ENCODE measurements at regions not wholly inside any gene's neighbourhood (a gene's known extent, or its start where the extent isn't known, plus 50 kb on each side); places are given as distances from the start of the nearest gene placed in this dataset.

DNA sequence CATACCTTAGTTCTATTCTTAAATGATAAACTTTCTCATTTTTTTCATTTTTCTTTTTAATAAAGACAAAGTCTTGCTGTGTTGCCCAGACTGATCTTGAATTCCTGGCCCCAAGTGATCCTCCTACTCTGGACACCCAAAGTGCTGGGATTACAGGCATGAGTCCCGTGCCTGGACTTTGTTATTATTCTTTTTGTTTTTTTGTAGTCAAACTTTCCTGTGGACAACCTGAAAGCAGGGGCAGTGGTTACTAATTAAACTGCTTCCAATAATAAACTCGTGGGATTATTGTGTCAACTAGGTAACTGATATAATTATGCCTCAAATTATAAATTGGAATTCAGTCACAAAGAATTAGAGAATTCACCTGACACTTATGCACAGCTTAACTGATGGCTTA is 107.8 kb upstream of the RAPGEF2 start:
- POLR2A ChIA-PET: no interaction called here

DNA sequence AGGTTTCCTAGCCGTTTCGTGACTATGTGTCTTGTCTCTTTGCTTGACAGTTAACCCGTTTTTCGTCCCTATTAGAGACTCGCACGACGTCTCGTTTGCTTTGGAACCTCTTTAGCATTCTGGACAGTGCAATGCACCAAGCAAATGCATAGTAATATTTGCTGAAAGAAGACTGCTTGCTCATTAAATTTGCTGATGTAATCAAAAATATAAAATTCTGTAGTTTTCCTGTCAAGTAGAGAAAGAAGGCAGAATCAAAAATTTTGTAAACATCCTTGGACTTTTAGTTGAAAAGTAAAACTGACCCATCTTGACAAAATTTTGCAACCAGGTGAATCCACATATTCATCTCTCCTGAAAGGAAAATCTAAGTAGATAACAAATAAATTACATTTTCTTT is 106.9 kb upstream of the RAPGEF2 start:
- Mint-ChIP-seq H3K36me3 (no peaks in the 10 kb centered on the region), H3K4me1 (no peaks in the 10 kb centered on the region), H3K9me3 (no peaks in the 10 kb centered on the region), H3K27ac (no peak overlapping the region), H3K4me3 (no peak overlapping the region), H3K27me3 (peaks cover 0 to 4% of the 10 kb centered on the region in 2 donors)
- H3K27me3 ChIP-seq (replicated peaks in 1 of 2; ENCODE audit: control insufficient read depth in 2 of 2, extremely low read depth in 1 of 2, insufficient read depth in 2 of 2, low read length in 1 of 2): no peaks in the 10 kb centered on the region
- no peaks in the 10 kb centered on the region for H3K4me1 ChIP-seq (ENCODE audit: control insufficient read depth in 1 of 2, extremely low read depth in 1 of 2, insufficient read depth in 2 of 2, low read length in 2 of 2)
- no peaks in the 10 kb centered on the region for H3K9me3 ChIP-seq
- no peaks in the 10 kb centered on the region for H3K36me3 ChIP-seq (ENCODE audit: control insufficient read depth in 2 of 2, extremely low read depth in 1 of 2, insufficient read depth in 1 of 2, low read length in 1 of 2)
- no peak overlapping the region for H3K4me3 ChIP-seq (ENCODE audit: control insufficient read depth in 1 of 2, extremely low read depth in 1 of 2, low read length in 1 of 2)
- 94% methylated on average over 5 of the region's 8 CpGs for WGBS (ENCODE audit: insufficient coverage)
- CTCF ChIA-PET: no interaction called here
- POLR2A ChIA-PET: no interaction called here
- ATAC-seq (replicated peaks in 1 of 4) (no peak), DNase-seq (no peak)
- H3K27ac ChIP-seq (ENCODE audit: low read length): no peak overlapping the region

More for the DNA sequence above, 107.8 kb upstream of the RAPGEF2 start:
- WGBS (ENCODE audit: insufficient coverage): no CpG with 5 or more reads among the region's 2 CpGs
- Histone ChIP-seq H3K4me1 (ENCODE audit: control insufficient read depth in 1 of 2, extremely low read depth in 1 of 2, insufficient read depth in 2 of 2, low read length in 2 of 2) (no peaks in the 10 kb centered on the region), H3K27ac (ENCODE audit: low read length) (no peak overlapping the region), H3K9me3 (no peaks in the 10 kb centered on the region), H3K36me3 (ENCODE audit: control insufficient read depth in 2 of 2, extremely low read depth in 1 of 2, insufficient read depth in 1 of 2, low read length in 1 of 2) (no peaks in the 10 kb centered on the region), H3K27me3 (replicated peaks in 1 of 2; ENCODE audit: control insufficient read depth in 2 of 2, extremely low read depth in 1 of 2, insufficient read depth in 2 of 2, low read length in 1 of 2) (no peaks in the 10 kb centered on the region), H3K4me3 (ENCODE audit: control insufficient read depth in 1 of 2, extremely low read depth in 1 of 2, low read length in 1 of 2) (no peak overlapping the region)
- Mint-ChIP-seq H3K9me3 (peaks cover 0 to 3% (median 0%) of the 10 kb centered on the region in 3 donors), H3K36me3 (no peaks in the 10 kb centered on the region), H3K4me3 (no peak overlapping the region), H3K4me1 (no peaks in the 10 kb centered on the region), H3K27ac (no peak overlapping the region), H3K27me3 (peaks cover 0 to 4% of the 10 kb centered on the region in 2 donors)
- CTCF ChIA-PET: no interaction called here
- DNase-seq (no peak), ATAC-seq (replicated peaks in 1 of 4) (no peak)

DNA sequence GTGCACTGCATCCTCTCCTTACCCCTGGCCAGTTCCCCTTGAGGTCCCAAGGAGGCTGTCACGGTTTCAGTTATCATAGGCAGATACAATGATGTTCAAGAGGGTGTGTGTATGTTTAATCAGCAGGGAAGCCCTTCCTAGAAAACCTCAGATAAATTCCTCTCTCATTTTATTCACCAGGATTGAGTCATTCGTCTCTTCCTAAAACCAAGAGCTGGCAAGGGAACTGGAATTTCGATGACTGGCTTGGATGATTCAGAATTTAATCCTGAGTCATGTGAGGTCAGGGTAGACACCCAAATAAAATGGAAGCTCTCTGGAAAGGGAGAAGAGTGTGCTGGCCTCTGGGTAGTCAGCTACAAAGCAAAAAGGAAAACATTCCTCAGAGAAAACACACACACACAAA is 106.2 kb upstream of the RAPGEF2 start:
- Histone ChIP-seq H3K27me3 (replicated peaks in 1 of 2; ENCODE audit: control insufficient read depth in 2 of 2, extremely low read depth in 1 of 2, insufficient read depth in 2 of 2, low read length in 1 of 2) (no peaks in the 10 kb centered on the region), H3K27ac (ENCODE audit: low read length) (no peak overlapping the region), H3K9me3 (no peaks in the 10 kb centered on the region), H3K36me3 (ENCODE audit: control insufficient read depth in 2 of 2, extremely low read depth in 1 of 2, insufficient read depth in 1 of 2, low read length in 1 of 2) (no peaks in the 10 kb centered on the region), H3K4me1 (ENCODE audit: control insufficient read depth in 1 of 2, extremely low read depth in 1 of 2, insufficient read depth in 2 of 2, low read length in 2 of 2) (no peaks in the 10 kb centered on the region), H3K4me3 (ENCODE audit: control insufficient read depth in 1 of 2, extremely low read depth in 1 of 2, low read length in 1 of 2) (no peak overlapping the region)
- Mint-ChIP-seq H3K4me1 (no peaks in the 10 kb centered on the region), H3K9me3 (no peaks in the 10 kb centered on the region), H3K4me3 (no peak overlapping the region), H3K27ac (no peak overlapping the region), H3K27me3 (peaks cover 0 to 7% of the 10 kb centered on the region in 2 donors), H3K36me3 (no peaks in the 10 kb centered on the region)
- ChIA-PET CTCF (no interaction called here), POLR2A (no interaction called here)
- DNase-seq: no peak
- WGBS (ENCODE audit: insufficient coverage): no CpG with 5 or more reads among the region's 3 CpGs
- no peak for ATAC-seq (replicated peaks in 1 of 4)

DNA sequence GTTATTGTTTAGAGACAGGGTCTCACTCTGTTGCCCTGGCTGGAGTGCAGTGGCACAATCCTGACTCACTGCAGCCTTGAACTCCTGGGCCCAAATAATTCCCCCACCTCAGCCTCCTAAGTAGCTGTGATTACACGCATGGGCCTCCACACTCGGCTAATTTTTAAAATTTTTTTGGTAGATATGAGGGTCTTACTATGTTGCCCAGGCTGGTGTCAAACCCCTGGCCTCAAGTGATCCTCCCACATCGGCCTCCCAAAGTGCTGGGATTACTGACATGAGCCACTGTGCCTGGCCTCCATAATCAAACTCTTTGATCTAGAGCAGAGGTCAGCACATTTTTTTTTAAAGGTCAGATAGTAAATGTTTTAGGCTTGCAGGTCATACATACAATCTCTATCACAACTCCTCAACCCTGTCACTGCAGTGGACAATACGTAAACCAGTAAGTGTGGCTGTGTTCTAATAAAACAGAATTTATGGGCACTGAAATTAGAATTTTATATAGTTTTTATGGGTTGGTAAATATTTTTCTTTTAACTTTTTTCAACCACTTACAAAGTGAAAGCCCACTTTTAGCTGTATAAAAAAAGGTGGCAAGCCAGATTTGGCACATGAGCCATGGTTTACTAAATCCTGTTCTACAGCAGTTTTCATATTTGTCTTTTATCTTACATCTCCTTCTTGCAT is 105.1 kb upstream of the RAPGEF2 start:
- H3K36me3 Mint-ChIP-seq: no peaks in the 10 kb centered on the region
- WGBS (ENCODE audit: insufficient coverage): no CpG with 5 or more reads among the region's 4 CpGs
- Histone ChIP-seq H3K4me1 (ENCODE audit: control insufficient read depth in 1 of 2, extremely low read depth in 1 of 2, insufficient read depth in 2 of 2, low read length in 2 of 2) (no peaks in the 10 kb centered on the region), H3K36me3 (ENCODE audit: control insufficient read depth in 2 of 2, extremely low read depth in 1 of 2, insufficient read depth in 1 of 2, low read length in 1 of 2) (no peaks in the 10 kb centered on the region), H3K27me3 (replicated peaks in 1 of 2; ENCODE audit: control insufficient read depth in 2 of 2, extremely low read depth in 1 of 2, insufficient read depth in 2 of 2, low read length in 1 of 2) (no peaks in the 10 kb centered on the region), H3K9me3 (no peaks in the 10 kb centered on the region), H3K27ac (ENCODE audit: low read length) (no peak overlapping the region), H3K4me3 (ENCODE audit: control insufficient read depth in 1 of 2, extremely low read depth in 1 of 2, low read length in 1 of 2) (no peak overlapping the region)
- POLR2A ChIA-PET: no interaction called here
- ATAC-seq (replicated peaks in 1 of 4) (no peak), DNase-seq (no peak)
- no peak overlapping the region for H3K27ac Mint-ChIP-seq
- CTCF ChIA-PET: interaction anchor here in 1 of 2 donors (0.5 to 0.6 kb wide), 2 partner anchors 20 to 21 kb away, joined by 4 to 7 read pairs; no protein-coding TSS in a partner anchor
- H3K27me3 Mint-ChIP-seq: peaks cover under 1 to 7% of the 10 kb centered on the region in 2 donors
- H3K9me3 Mint-ChIP-seq: no peaks in the 10 kb centered on the region
- no peak overlapping the region for H3K4me3 Mint-ChIP-seq
- no peaks in the 10 kb centered on the region for H3K4me1 Mint-ChIP-seq

DNA sequence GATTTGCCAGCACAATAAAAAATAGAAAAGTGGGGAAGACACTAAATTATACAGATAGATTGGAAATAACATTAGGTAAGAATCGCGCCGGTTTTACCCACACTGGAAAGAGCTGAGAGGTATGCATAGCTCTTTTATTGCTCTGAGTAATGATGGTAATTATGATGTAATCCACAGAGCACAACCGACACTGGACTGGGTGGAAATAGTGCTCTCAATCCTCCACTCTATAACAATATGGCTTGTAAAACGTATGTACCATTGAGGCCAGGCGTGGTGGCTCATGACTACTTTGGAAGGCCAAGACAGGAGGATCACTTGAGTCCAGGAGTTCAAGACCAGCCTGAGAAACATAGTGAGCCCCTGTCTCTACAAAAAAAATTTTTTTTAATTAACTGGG is 104.3 kb upstream of the RAPGEF2 start:
- CTCF ChIA-PET: no interaction called here

DNA sequence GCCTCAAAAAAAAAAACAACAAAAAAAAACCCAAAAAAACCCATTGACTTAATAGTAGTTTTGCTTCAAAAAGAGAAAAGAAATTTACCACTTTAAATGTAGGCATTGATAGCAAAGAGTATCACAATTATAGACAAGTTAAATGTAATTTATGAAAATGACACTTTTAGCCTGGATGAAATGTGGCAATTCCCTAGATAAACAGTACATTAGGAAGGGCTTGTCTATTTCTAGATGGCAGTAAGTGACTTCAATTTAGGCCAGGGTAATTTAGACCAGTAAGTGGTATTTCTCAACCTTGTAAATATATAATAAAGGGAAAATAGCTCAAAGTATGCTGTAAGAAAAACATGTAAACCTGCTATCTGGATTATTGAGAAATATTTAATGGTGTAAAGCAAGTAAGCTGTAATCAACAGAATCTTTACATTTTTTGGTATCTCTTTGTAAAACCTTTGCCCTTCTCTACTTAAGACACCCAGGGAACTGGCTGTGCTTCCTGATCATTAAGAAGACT is 103.7 kb upstream of the RAPGEF2 start:
- Histone ChIP-seq H3K4me3 (ENCODE audit: control insufficient read depth in 1 of 2, extremely low read depth in 1 of 2, low read length in 1 of 2) (no peak overlapping the region), H3K36me3 (ENCODE audit: control insufficient read depth in 2 of 2, extremely low read depth in 1 of 2, insufficient read depth in 1 of 2, low read length in 1 of 2) (no peaks in the 10 kb centered on the region), H3K27me3 (replicated peaks in 1 of 2; ENCODE audit: control insufficient read depth in 2 of 2, extremely low read depth in 1 of 2, insufficient read depth in 2 of 2, low read length in 1 of 2) (no peaks in the 10 kb centered on the region), H3K9me3 (no peaks in the 10 kb centered on the region), H3K27ac (ENCODE audit: low read length) (no peak overlapping the region), H3K4me1 (ENCODE audit: control insufficient read depth in 1 of 2, extremely low read depth in 1 of 2, insufficient read depth in 2 of 2, low read length in 2 of 2) (no peaks in the 10 kb centered on the region)
- DNase-seq: no peak
- no peaks in the 10 kb centered on the region for H3K36me3 Mint-ChIP-seq
- ChIA-PET POLR2A (no interaction called here), CTCF (no interaction called here)
- no peaks in the 10 kb centered on the region for H3K4me1 Mint-ChIP-seq
- no peak for ATAC-seq (replicated peaks in 1 of 4)
- H3K27ac Mint-ChIP-seq: no peak overlapping the region
- peaks cover 6 to 11% of the 10 kb centered on the region in 2 donors for H3K27me3 Mint-ChIP-seq
- no peaks in the 10 kb centered on the region for H3K9me3 Mint-ChIP-seq
- H3K4me3 Mint-ChIP-seq: no peak overlapping the region

More for the DNA sequence above, 104.3 kb upstream of the RAPGEF2 start:
- no CpG with 5 or more reads among the region's 6 CpGs for WGBS (ENCODE audit: insufficient coverage)
- no peak overlapping the region for H3K4me3 Mint-ChIP-seq
- Histone ChIP-seq H3K36me3 (ENCODE audit: control insufficient read depth in 2 of 2, extremely low read depth in 1 of 2, insufficient read depth in 1 of 2, low read length in 1 of 2) (no peaks in the 10 kb centered on the region), H3K4me1 (ENCODE audit: control insufficient read depth in 1 of 2, extremely low read depth in 1 of 2, insufficient read depth in 2 of 2, low read length in 2 of 2) (no peaks in the 10 kb centered on the region), H3K4me3 (ENCODE audit: control insufficient read depth in 1 of 2, extremely low read depth in 1 of 2, low read length in 1 of 2) (no peak overlapping the region), H3K27ac (ENCODE audit: low read length) (no peak overlapping the region), H3K9me3 (no peaks in the 10 kb centered on the region), H3K27me3 (replicated peaks in 1 of 2; ENCODE audit: control insufficient read depth in 2 of 2, extremely low read depth in 1 of 2, insufficient read depth in 2 of 2, low read length in 1 of 2) (no peaks in the 10 kb centered on the region)
- POLR2A ChIA-PET: no interaction called here
- no peak overlapping the region for H3K27ac Mint-ChIP-seq
- H3K9me3 Mint-ChIP-seq: no peaks in the 10 kb centered on the region
- H3K36me3 Mint-ChIP-seq: no peaks in the 10 kb centered on the region
- DNase-seq (no peak), ATAC-seq (replicated peaks in 1 of 4) (no peak)
- H3K4me1 Mint-ChIP-seq: no peaks in the 10 kb centered on the region
- peaks cover 6 to 14% of the 10 kb centered on the region in 2 donors for H3K27me3 Mint-ChIP-seq

DNA sequence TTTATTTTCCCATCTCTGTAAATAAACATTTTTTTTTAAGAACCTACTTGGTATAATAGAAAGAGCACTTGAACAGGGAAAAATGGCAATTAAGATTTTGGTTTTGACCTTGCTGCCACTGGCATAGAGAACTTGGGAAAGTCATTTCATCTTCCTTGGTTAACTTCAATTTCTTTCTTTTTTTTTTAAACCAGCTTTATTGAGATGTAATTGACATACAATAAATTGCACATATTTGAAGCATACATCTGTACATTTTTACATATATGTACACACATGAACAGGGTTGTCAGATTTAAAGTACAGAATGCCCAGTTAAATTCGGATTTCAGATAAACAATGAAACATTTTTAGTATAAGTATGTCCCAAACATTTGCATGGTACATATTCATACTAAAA is 103.0 kb upstream of the RAPGEF2 start:
- H3K4me3 ChIP-seq (ENCODE audit: control insufficient read depth in 1 of 2, extremely low read depth in 1 of 2, low read length in 1 of 2): no peak overlapping the region
- H3K9me3 ChIP-seq: no peaks in the 10 kb centered on the region
- no peaks in the 10 kb centered on the region for H3K4me1 ChIP-seq (ENCODE audit: control insufficient read depth in 1 of 2, extremely low read depth in 1 of 2, insufficient read depth in 2 of 2, low read length in 2 of 2)
- Mint-ChIP-seq H3K27ac (no peak overlapping the region), H3K36me3 (no peaks in the 10 kb centered on the region), H3K4me1 (no peaks in the 10 kb centered on the region), H3K27me3 (peaks cover 6 to 11% of the 10 kb centered on the region in 2 donors), H3K4me3 (no peak overlapping the region), H3K9me3 (no peaks in the 10 kb centered on the region)
- ChIA-PET POLR2A (no interaction called here), CTCF (no interaction called here)
- H3K36me3 ChIP-seq (ENCODE audit: control insufficient read depth in 2 of 2, extremely low read depth in 1 of 2, insufficient read depth in 1 of 2, low read length in 1 of 2): no peaks in the 10 kb centered on the region
- DNase-seq (no peak), ATAC-seq (replicated peaks in 1 of 4) (no peak)
- WGBS (ENCODE audit: insufficient coverage): no CpG with 5 or more reads among the region's 1 CpG
- no peaks in the 10 kb centered on the region for H3K27me3 ChIP-seq (replicated peaks in 1 of 2; ENCODE audit: control insufficient read depth in 2 of 2, extremely low read depth in 1 of 2, insufficient read depth in 2 of 2, low read length in 1 of 2)
- no peak overlapping the region for H3K27ac ChIP-seq (ENCODE audit: low read length)
